ENCODE measurements at regions not wholly inside any gene's neighbourhood (a gene's known extent, or its start where the extent isn't known, plus 50 kb on each side); places are given as distances from the start of the nearest gene placed in this dataset.

- no peak for DNase-seq (ENCODE audit: low read depth)
Measured at GRCh38 chr2:236935083-236935482, 150.6 kb upstream of the COPS8 start.

GRCh38 chr2:236935631-236936445 lies 149.9 kb upstream of the COPS8 start:
- DNase-seq (ENCODE audit: low read depth): no peak

GRCh38 chr2:236936446-236936940 lies 149.2 kb upstream of the COPS8 start:
- no peak for DNase-seq (ENCODE audit: low read depth)

- DNase-seq (ENCODE audit: low read depth): no peak
Measured at GRCh38 chr2:236938126-236938525, 147.6 kb upstream of the COPS8 start.

- no peak for DNase-seq (ENCODE audit: low read depth)
Measured at GRCh38 chr2:236939271-236939670, 146.4 kb upstream of the COPS8 start.

GRCh38 chr2:236939721-236940231 lies 145.9 kb upstream of the COPS8 start:
- DNase-seq (ENCODE audit: low read depth): no peak

- DNase-seq (ENCODE audit: low read depth): no peak
Measured at GRCh38 chr2:236940497-236940896, 145.2 kb upstream of the COPS8 start.

- DNase-seq (ENCODE audit: low read depth): no peak
Measured at GRCh38 chr2:236940916-236941520, 144.7 kb upstream of the COPS8 start.

GRCh38 chr2:236941551-236941950 lies 144.1 kb upstream of the COPS8 start:
- DNase-seq (ENCODE audit: low read depth): no peak

- no peak for DNase-seq (ENCODE audit: low read depth)
Measured at GRCh38 chr2:236942554-236942953, 143.1 kb upstream of the COPS8 start.

GRCh38 chr2:236943068-236943467 lies 142.6 kb upstream of the COPS8 start:
- DNase-seq (ENCODE audit: low read depth): no peak

- no peak for DNase-seq (ENCODE audit: low read depth)
Measured at GRCh38 chr2:236943841-236944513, 141.7 kb upstream of the COPS8 start.

- DNase-seq (ENCODE audit: low read depth): no peak
Measured at GRCh38 chr2:236944561-236944960, 141.1 kb upstream of the COPS8 start.

GRCh38 chr2:236945431-236946016 lies 140.2 kb upstream of the COPS8 start:
- no peak for DNase-seq (ENCODE audit: low read depth)

GRCh38 chr2:236946871-236947270 lies 138.8 kb upstream of the COPS8 start:
- no peak for DNase-seq (ENCODE audit: low read depth)

- DNase-seq (ENCODE audit: low read depth): no peak
Measured at GRCh38 chr2:236947294-236947693, 138.4 kb upstream of the COPS8 start.

- no peak for DNase-seq (ENCODE audit: low read depth)
Measured at GRCh38 chr2:236947896-236948295, 137.8 kb upstream of the COPS8 start.

- DNase-seq (ENCODE audit: low read depth): no peak
Measured at GRCh38 chr2:236949089-236949905, 136.4 kb upstream of the COPS8 start.

GRCh38 chr2:236951830-236952475 lies 133.7 kb upstream of the COPS8 start:
- no peak for DNase-seq (ENCODE audit: low read depth)

- DNase-seq (ENCODE audit: low read depth): no peak
Measured at GRCh38 chr2:236954641-236955040, 131.0 kb upstream of the COPS8 start.

- DNase-seq (ENCODE audit: low read depth): no peak
Measured at GRCh38 chr2:236955521-236956030, 130.1 kb upstream of the COPS8 start.
